ENCODE measurements at regions not wholly inside any gene's neighbourhood (a gene's known extent, or its start where the extent isn't known, plus 50 kb on each side); places are given as distances from the start of the nearest gene placed in this dataset.

- no peak for TF ChIP-seq CTCF (IDR thresholded peaks at IDR 0.05; ENCODE audit: insufficient read depth, low read depth, low read length)
- peaks cover 8% of the 10 kb centered on the region for H3K27me3 ChIP-seq (ENCODE audit: control insufficient read depth, insufficient read depth, low read length)
- no peak for DNase-seq (ENCODE audit: low read depth)
- no peak overlapping the region for H3K4me3 ChIP-seq (ENCODE audit: low read depth, low read length)
- ChIA-PET CTCF (interaction anchor here (0.6 kb wide), 1 partner anchor 333 kb away, joined by 3 read pairs; no protein-coding TSS in a partner anchor), POLR2A (no interaction called here)
- no peaks in the 10 kb centered on the region for H3K36me3 ChIP-seq (ENCODE audit: control insufficient read depth, insufficient read depth, low read length)
Observed at GRCh38 chr2:224325941-224326340, 76.0 kb downstream of the FAM124B start.

GRCh38 chr2:224324604-224325003, 77.3 kb downstream of the FAM124B start:
- no peak for DNase-seq (ENCODE audit: low read depth)
- Histone ChIP-seq H3K4me3 (ENCODE audit: low read depth, low read length) (no peak overlapping the region), H3K27me3 (ENCODE audit: control insufficient read depth, insufficient read depth, low read length) (peaks cover 11% of the 10 kb centered on the region), H3K36me3 (ENCODE audit: control insufficient read depth, insufficient read depth, low read length) (no peaks in the 10 kb centered on the region)
- CTCF ChIA-PET, result interaction anchor here (0.7 to 1.1 kb wide), 3 partner anchors 8 to 53 kb away, joined by 3 to 5 read pairs (median 4); no protein-coding TSS in a partner anchor
- no peak for TF ChIP-seq CTCF (IDR thresholded peaks at IDR 0.05; ENCODE audit: insufficient read depth, low read depth, low read length)
- POLR2A ChIA-PET, result no interaction called here

GRCh38 chr2:224320660-224321059, 81.2 kb downstream of the FAM124B start:
- ChIA-PET CTCF (interaction anchor here (1.5 kb wide), 2 partner anchors 11 to 17 kb away, joined by 4 to 7 read pairs; no protein-coding TSS in a partner anchor), POLR2A (interaction anchor here (0.6 kb wide), 1 partner anchor 288 kb away, joined by 4 read pairs; no protein-coding TSS in a partner anchor)
- TF ChIP-seq CTCF (IDR thresholded peaks at IDR 0.05; ENCODE audit: insufficient read depth, low read depth, low read length), result no peak
- Histone ChIP-seq H3K36me3 (ENCODE audit: control insufficient read depth, insufficient read depth, low read length) (no peaks in the 10 kb centered on the region), H3K4me3 (ENCODE audit: low read depth, low read length) (no peak overlapping the region), H3K27me3 (ENCODE audit: control insufficient read depth, insufficient read depth, low read length) (peaks cover 15% of the 10 kb centered on the region)
- no peak for DNase-seq (ENCODE audit: low read depth)

GRCh38 chr2:224319750-224320149, 82.2 kb downstream of the FAM124B start:
- Histone ChIP-seq H3K27me3 (ENCODE audit: control insufficient read depth, insufficient read depth, low read length) (peaks cover 15% of the 10 kb centered on the region), H3K4me3 (ENCODE audit: low read depth, low read length) (no peak overlapping the region), H3K36me3 (ENCODE audit: control insufficient read depth, insufficient read depth, low read length) (no peaks in the 10 kb centered on the region)
- CTCF ChIA-PET, result interaction anchor here (0.6 to 1.5 kb wide), 3 partner anchors 17 to 330 kb away, joined by 3 to 5 read pairs (median 4); no protein-coding TSS in a partner anchor
- POLR2A ChIA-PET, result no interaction called here
- no peak for DNase-seq (ENCODE audit: low read depth)
- TF ChIP-seq CTCF (IDR thresholded peaks at IDR 0.05; ENCODE audit: insufficient read depth, low read depth, low read length), result no peak

GRCh38 chr2:224312741-224313140, 89.2 kb downstream of the FAM124B start:
- Histone ChIP-seq H3K36me3 (ENCODE audit: control insufficient read depth, insufficient read depth, low read length) (no peaks in the 10 kb centered on the region), H3K4me3 (ENCODE audit: low read depth, low read length) (no peak overlapping the region), H3K27me3 (ENCODE audit: control insufficient read depth, insufficient read depth, low read length) (peaks cover 8% of the 10 kb centered on the region)
- ChIA-PET POLR2A (no interaction called here), CTCF (interaction anchor here (0.6 to 1.6 kb wide), 5 partner anchors 16 to 287 kb away, joined by 3 read pairs; no protein-coding TSS in a partner anchor)
- TF ChIP-seq CTCF (IDR thresholded peaks at IDR 0.05; ENCODE audit: insufficient read depth, low read depth, low read length), result no peak
- DNase-seq (ENCODE audit: low read depth), result no peak
